WERI-Rb-1 (cell line): ENCODE measurements at regions not wholly inside any gene's neighbourhood (a gene's known extent, or its start where the extent isn't known, plus 50 kb on each side); places are given as distances from the start of the nearest gene placed in this dataset.

ENCODE experiments used
- DNase-seq: peaks from one replicate; pipeline ENCODE4 v3.0.0-alpha.2; 2020
- H3K27ac ChIP-seq: fragments of 250-450 bp; sonication (Bioruptor Pico); 2 replicates; pipeline ENCODE4 v1.5.1; 2020; ENCODE audit warnings: mild to moderate bottlenecking, moderate library complexity
- H3K27me3 ChIP-seq: fragments of 250-450 bp; sonication (Bioruptor Pico); 2 replicates; pipeline ENCODE4 v1.5.1; 2021; ENCODE audit warnings: mild to moderate bottlenecking, low read depth, moderate library complexity; ENCODE audit not compliant: insufficient read depth, severe bottlenecking
- H3K36me3 ChIP-seq: fragments of 250-450 bp; sonication (Bioruptor Pico); 2 replicates; pipeline ENCODE4 v1.5.1; 2020; ENCODE audit warnings: mild to moderate bottlenecking, moderate library complexity
- H3K4me3 ChIP-seq: 2 replicates; pipeline ENCODE4 v1.5.1; 2011; ENCODE audit warnings: low read depth, mild to moderate bottlenecking, control low read depth, low read length
- H3K9me3 ChIP-seq: fragments of 250-450 bp; sonication (Bioruptor Pico); 2 replicates; pipeline ENCODE4 v1.5.1; 2021; ENCODE audit warnings: mild to moderate bottlenecking, moderate library complexity; ENCODE audit not compliant: severe bottlenecking
- CTCF ChIP-seq: IDR thresholded peaks from 2 replicates; pipeline ENCODE4 v1.5.1; 2011; ENCODE audit warnings: low read depth, mild to moderate bottlenecking, control low read depth, inconsistent platforms, low read length

- Histone ChIP-seq H3K27ac (no peak overlapping the region), H3K4me3 (no peak overlapping the region), H3K27me3 (no peaks in the 10 kb centered on the region), H3K36me3 (no peaks in the 10 kb centered on the region), H3K9me3 (no peaks in the 10 kb centered on the region)
- no peak for TF ChIP-seq CTCF
- no peak for DNase-seq
Measured at GRCh38 chr22:22092974-22093373, 110.4 kb upstream of the TOP3B start.

- no peak for DNase-seq
- Histone ChIP-seq H3K4me3 (no peak overlapping the region), H3K9me3 (no peaks in the 10 kb centered on the region), H3K27me3 (no peaks in the 10 kb centered on the region), H3K36me3 (no peaks in the 10 kb centered on the region), H3K27ac (no peak overlapping the region)
- TF ChIP-seq CTCF: no peak
Measured at GRCh38 chr22:22092101-22092500, 109.5 kb upstream of the TOP3B start.

- H3K27me3 ChIP-seq: no peaks in the 10 kb centered on the region
- no peak for TF ChIP-seq CTCF
Measured at GRCh38 chr22:22091400-22091878, 108.9 kb upstream of the TOP3B start.

GRCh38 chr22:22090650-22091399, 108.2 kb upstream of the TOP3B start:
- Histone ChIP-seq H3K36me3 (no peaks in the 10 kb centered on the region), H3K27me3 (no peaks in the 10 kb centered on the region), H3K4me3 (no peak overlapping the region), H3K9me3 (no peaks in the 10 kb centered on the region), H3K27ac (no peak overlapping the region)
- TF ChIP-seq CTCF: no peak
- DNase-seq: no peak

More at GRCh38 chr22:22091400-22091878, 108.9 kb upstream of the TOP3B start:
- Histone ChIP-seq H3K9me3 (no peaks in the 10 kb centered on the region), H3K4me3 (no peak overlapping the region), H3K36me3 (no peaks in the 10 kb centered on the region), H3K27ac (no peak overlapping the region)
- DNase-seq: no peak

GRCh38 chr22:22089459-22090308, 107.1 kb upstream of the TOP3B start:
- no peak for TF ChIP-seq CTCF
- Histone ChIP-seq H3K27ac (no peak overlapping the region), H3K9me3 (no peaks in the 10 kb centered on the region), H3K4me3 (no peak overlapping the region), H3K27me3 (no peaks in the 10 kb centered on the region), H3K36me3 (no peaks in the 10 kb centered on the region)
- no peak for DNase-seq
